ENCODE measurements at regions not wholly inside any gene's neighbourhood (a gene's known extent, or its start where the extent isn't known, plus 50 kb on each side); places are given as distances from the start of the nearest gene placed in this dataset.

- 76 to 84% methylated on average over 16 to 17 of the region's 17 CpGs for WGBS, 2 donors
- TF ChIP-seq, protein P1, sequence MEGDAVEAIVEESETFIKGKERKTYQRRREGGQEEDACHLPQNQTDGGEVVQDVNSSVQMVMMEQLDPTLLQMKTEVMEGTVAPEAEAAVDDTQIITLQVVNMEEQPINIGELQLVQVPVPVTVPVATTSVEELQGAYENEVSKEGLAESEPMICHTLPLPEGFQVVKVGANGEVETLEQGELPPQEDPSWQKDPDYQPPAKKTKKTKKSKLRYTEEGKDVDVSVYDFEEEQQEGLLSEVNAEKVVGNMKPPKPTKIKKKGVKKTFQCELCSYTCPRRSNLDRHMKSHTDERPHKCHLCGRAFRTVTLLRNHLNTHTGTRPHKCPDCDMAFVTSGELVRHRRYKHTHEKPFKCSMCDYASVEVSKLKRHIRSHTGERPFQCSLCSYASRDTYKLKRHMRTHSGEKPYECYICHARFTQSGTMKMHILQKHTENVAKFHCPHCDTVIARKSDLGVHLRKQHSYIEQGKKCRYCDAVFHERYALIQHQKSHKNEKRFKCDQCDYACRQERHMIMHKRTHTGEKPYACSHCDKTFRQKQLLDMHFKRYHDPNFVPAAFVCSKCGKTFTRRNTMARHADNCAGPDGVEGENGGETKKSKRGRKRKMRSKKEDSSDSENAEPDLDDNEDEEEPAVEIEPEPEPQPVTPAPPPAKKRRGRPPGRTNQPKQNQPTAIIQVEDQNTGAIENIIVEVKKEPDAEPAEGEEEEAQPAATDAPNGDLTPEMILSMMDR (IDR thresholded peaks at IDR 0.05): no peak
- TF ChIP-seq POLR2A (IDR thresholded peaks at IDR 0.05): no peak
- no peak overlapping the region for H3K4me3 ChIP-seq (ENCODE audit: low read depth, poor library complexity, severe bottlenecking)
- intact Hi-C loops (cut with DNase I; ENCODE audit: low total_unique reads): no loop called here
- DNase-seq (ENCODE audit: low spot score in 2 of 2): no peak
Measured at GRCh38 chr12:124679533-124680371, 112.3 kb upstream of the NCOR2 start.

GRCh38 chr12:124679047-124679446 lies 111.6 kb upstream of the NCOR2 start:
- H3K4me3 ChIP-seq (ENCODE audit: low read depth, poor library complexity, severe bottlenecking): no peak overlapping the region
- no peak for DNase-seq (ENCODE audit: low spot score in 2 of 2)
- TF ChIP-seq, protein P1 (IDR thresholded peaks at IDR 0.05): no peak
- TF ChIP-seq POLR2A (IDR thresholded peaks at IDR 0.05): no peak
- WGBS, 2 donors: 67 to 71% methylated on average over 4 of the region's 4 CpGs
- intact Hi-C loops (cut with DNase I; ENCODE audit: low total_unique reads): no loop called here

GRCh38 chr12:124678421-124678893 lies 111.0 kb upstream of the NCOR2 start:
- TF ChIP-seq POLR2A (IDR thresholded peaks at IDR 0.05): no peak
- TF ChIP-seq, protein P1 (IDR thresholded peaks at IDR 0.05): no peak
- H3K4me3 ChIP-seq (ENCODE audit: low read depth, poor library complexity, severe bottlenecking): no peak overlapping the region
- no peak for DNase-seq (ENCODE audit: low spot score in 2 of 2)
- WGBS, 2 donors: 58 to 70% methylated on average over 10 to 13 of the region's 15 CpGs
- intact Hi-C loops (cut with DNase I; ENCODE audit: low total_unique reads): no loop called here

DNA sequence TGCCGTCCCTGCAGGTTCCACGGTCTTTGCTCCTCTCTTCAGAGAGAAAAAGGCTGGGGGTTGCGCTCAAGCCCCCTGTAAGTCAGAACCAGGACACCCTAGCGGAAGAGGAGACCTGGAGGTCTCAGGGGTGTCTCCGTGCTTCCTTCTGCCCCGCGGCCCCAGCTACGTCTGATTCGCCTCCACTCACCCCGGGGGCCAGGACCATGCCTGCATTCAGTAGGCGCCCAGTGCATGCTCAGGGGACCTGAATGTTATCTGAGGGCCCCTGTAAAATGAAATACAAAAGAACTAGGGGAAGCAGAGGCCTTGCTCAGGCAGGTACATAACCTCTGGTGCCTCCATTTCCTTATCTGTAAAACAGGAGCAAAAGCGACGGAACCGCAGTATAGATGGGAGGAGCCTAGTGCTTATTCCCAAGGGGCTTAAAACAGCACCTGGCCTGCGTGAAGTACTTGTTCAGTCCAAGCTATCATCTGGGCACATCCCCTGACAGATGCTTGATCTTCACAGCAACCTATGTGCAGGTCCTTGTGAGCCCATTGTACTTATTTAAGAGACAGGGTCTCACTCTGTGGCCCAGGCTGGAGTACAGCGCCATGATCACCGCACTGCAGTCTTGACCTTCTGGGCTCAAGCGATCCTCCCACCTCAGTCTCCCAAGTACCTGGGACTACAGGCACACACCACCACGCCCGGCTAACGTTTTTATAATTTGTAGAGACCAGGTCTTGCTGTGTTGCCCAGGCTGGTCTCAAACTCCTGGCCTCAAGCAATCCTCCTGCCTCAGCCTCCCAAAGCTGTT lies 110.3 kb upstream of the NCOR2 start:
- H3K4me3 ChIP-seq (ENCODE audit: low read depth, poor library complexity, severe bottlenecking): no peak overlapping the region
- DNase-seq (ENCODE audit: low spot score in 2 of 2): no peak
- intact Hi-C loops (cut with DNase I; ENCODE audit: low total_unique reads): no loop called here
- TF ChIP-seq POLR2A (IDR thresholded peaks at IDR 0.05): no peak
- TF ChIP-seq, protein P1 (IDR thresholded peaks at IDR 0.05): no peak
- 97% methylated on average over 21 of the region's 21 CpGs for WGBS, 2 donors

DNA sequence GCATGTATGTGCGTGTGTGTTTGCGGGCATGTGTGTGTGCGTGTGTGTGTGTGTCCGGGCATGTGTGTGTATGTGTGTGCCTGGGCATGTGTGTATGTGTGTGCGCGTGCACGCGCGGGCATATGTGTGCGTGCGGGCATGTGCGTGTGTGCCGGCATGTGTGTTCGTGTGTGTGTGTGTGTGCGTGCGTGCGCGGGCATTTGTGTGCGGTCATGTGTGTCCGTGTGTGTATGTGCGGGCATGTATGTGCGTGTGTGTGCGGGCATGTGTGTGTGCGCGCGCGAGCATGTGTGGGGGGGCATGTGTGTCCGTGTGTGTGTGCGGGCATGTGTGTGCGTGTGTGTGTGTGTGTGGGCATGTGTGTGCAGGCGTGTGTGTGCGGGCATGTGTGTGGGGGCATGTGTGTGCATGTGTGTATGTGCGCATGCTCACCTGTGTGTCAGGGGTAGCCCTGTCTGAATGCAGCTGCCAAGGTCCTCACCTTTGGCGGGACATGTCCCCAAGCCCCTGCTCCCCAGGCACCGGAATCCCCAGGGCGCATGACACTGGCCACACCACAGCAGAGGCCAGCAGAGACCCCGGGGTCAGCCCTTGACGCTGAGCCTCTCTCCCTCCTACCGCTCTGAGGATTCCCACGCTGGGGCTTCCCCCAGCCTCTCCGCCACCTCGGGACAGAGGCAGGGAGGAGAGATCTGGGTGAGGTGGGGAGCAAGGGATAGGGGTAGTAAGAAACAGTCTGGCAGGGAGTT lies 109.5 kb upstream of the NCOR2 start:
- intact Hi-C loops (cut with DNase I; ENCODE audit: low total_unique reads): no loop called here
- H3K4me3 ChIP-seq (ENCODE audit: low read depth, poor library complexity, severe bottlenecking): no peak overlapping the region
- DNase-seq (ENCODE audit: low spot score in 2 of 2): no peak
- WGBS, 2 donors: 88 to 90% methylated on average over 40 to 42 of the region's 42 CpGs
- TF ChIP-seq, protein P1 (IDR thresholded peaks at IDR 0.05): no peak
- TF ChIP-seq POLR2A (IDR thresholded peaks at IDR 0.05): no peak

Data from lower leg skin (tissue), 4 donors.